Osteocyte (in vitro differentiated cells): ENCODE measurements at regions not wholly inside any gene's neighbourhood (a gene's known extent, or its start where the extent isn't known, plus 50 kb on each side); places are given as distances from the start of the nearest gene placed in this dataset.
"Not testable (repeated sequence)": the region's sequence is repeated elsewhere in the genome, so short reads cannot be mapped to it uniquely, and the experiment has no call there.

ENCODE experiments used
- DNase-seq: peaks from one replicate; pipeline ENCODE4 v3.0.0; 2021; ENCODE audit warnings: mixed read lengths; ENCODE audit not compliant: unreplicated experiment; ENCODE audit errors: extremely low spot score
- H3K27ac Mint-ChIP-seq: one replicate; pipeline ENCODE4 v1.8.0; 2021; ENCODE audit warnings: mild to moderate bottlenecking, mixed read lengths; ENCODE audit not compliant: unreplicated experiment
- H3K27me3 Mint-ChIP-seq: one replicate; pipeline ENCODE4 v1.8.0; 2021; ENCODE audit warnings: mixed read lengths; ENCODE audit not compliant: unreplicated experiment
- H3K36me3 Mint-ChIP-seq: one replicate; pipeline ENCODE4 v1.8.0; 2021; ENCODE audit warnings: mixed read lengths; ENCODE audit not compliant: unreplicated experiment
- H3K4me1 Mint-ChIP-seq: one replicate; pipeline ENCODE4 v1.8.0; 2021; ENCODE audit warnings: mixed read lengths; ENCODE audit not compliant: unreplicated experiment
- H3K4me3 Mint-ChIP-seq: one replicate; pipeline ENCODE4 v1.8.0; 2021; ENCODE audit warnings: mild to moderate bottlenecking, moderate library complexity, mixed read lengths; ENCODE audit not compliant: unreplicated experiment
- H3K9me3 Mint-ChIP-seq: one replicate; pipeline ENCODE4 v1.8.0; 2021; ENCODE audit warnings: mixed read lengths; ENCODE audit not compliant: unreplicated experiment
- TF ChIP-seq, protein P1 (sequence below): fragments of 200-600 bp; sonication (generic); IDR thresholded peaks from 2 replicates; pipeline ENCODE4 v1.5.0; 2021; ENCODE audit warnings: antibody characterized with exemption, mild to moderate bottlenecking, moderate library complexity

- peak; percentile 59 for DNase-seq
- H3K4me3 Mint-ChIP-seq = no peak overlapping the region
- peaks cover 28% of the 10 kb centered on the region for H3K4me1 Mint-ChIP-seq
- H3K36me3 Mint-ChIP-seq = no peaks in the 10 kb centered on the region
- peaks cover 3% of the 10 kb centered on the region for H3K27me3 Mint-ChIP-seq
- no peak overlapping the region for H3K27ac Mint-ChIP-seq
- TF ChIP-seq, protein P1, sequence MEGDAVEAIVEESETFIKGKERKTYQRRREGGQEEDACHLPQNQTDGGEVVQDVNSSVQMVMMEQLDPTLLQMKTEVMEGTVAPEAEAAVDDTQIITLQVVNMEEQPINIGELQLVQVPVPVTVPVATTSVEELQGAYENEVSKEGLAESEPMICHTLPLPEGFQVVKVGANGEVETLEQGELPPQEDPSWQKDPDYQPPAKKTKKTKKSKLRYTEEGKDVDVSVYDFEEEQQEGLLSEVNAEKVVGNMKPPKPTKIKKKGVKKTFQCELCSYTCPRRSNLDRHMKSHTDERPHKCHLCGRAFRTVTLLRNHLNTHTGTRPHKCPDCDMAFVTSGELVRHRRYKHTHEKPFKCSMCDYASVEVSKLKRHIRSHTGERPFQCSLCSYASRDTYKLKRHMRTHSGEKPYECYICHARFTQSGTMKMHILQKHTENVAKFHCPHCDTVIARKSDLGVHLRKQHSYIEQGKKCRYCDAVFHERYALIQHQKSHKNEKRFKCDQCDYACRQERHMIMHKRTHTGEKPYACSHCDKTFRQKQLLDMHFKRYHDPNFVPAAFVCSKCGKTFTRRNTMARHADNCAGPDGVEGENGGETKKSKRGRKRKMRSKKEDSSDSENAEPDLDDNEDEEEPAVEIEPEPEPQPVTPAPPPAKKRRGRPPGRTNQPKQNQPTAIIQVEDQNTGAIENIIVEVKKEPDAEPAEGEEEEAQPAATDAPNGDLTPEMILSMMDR = no peak
- no peaks in the 10 kb centered on the region for H3K9me3 Mint-ChIP-seq
Measured at GRCh38 chr2:235105821-235106359, 154.1 kb downstream of the SH3BP4 start.

DNA sequence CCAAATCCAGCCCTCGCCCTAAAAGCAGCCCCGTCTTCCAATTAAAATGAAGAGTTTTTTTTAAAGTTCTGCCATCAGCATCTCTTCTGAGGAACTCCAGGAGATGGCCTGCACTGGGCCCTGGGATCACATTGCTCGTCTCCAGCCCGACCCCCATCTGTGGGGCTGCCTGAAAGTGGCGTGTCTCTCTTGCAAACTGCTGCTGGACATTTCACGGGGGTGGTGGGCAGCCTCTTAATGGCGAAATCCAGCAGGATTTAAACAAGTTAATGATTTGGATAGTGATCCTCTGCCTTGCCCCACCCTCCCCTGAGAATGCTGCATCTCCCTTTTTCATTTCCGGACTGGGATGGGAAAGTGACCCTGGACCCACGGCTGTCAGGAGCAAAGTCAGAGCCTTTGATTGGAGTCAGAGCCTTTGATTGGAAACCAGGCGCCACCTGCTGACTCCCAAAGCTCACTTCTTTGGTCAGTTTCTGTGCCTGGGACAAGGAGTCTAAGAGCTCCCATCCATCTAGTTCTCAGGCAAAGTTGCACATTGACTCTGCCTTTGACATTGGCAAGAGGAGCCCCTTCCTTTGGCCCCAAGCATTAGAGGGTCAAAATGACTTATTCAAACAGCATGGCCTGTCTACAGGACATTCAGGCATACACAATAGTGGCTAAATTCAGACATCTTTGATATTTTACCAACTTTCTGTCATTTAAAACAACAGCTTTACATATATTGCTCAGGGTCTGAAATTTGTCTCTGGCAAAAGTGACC is 155.2 kb downstream of the SH3BP4 start:
- TF ChIP-seq, protein P1 = peak; percentile 92
- Mint-ChIP-seq H3K4me3 (no peak overlapping the region), H3K36me3 (no peaks in the 10 kb centered on the region), H3K27ac (no peak overlapping the region), H3K27me3 (peaks cover 3% of the 10 kb centered on the region), H3K9me3 (no peaks in the 10 kb centered on the region), H3K4me1 (peaks cover 25% of the 10 kb centered on the region)
- peak; percentile 86 for DNase-seq

DNA sequence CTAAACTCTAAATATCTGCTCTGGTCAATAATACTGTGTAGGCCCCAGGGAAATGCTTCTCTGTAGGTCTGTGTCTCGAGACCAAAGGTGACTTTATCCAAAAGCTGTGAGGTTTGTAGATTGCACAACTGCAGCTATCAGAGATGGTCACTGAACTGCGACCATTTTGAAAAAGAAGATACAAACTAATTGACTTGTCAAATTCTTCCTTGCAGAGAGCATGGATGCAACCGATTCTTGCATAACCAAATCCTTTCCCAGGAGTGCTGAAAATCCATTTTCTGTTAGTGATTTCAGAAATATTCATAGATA is 155.8 kb downstream of the SH3BP4 start:
- no peak overlapping the region for H3K4me3 Mint-ChIP-seq
- H3K27ac Mint-ChIP-seq = no peak overlapping the region
- peaks cover 3% of the 10 kb centered on the region for H3K27me3 Mint-ChIP-seq
- H3K4me1 Mint-ChIP-seq = peaks cover 22% of the 10 kb centered on the region
- H3K36me3 Mint-ChIP-seq = no peaks in the 10 kb centered on the region
- DNase-seq = peak; percentile 2
- TF ChIP-seq, protein P1 = no peak
- H3K9me3 Mint-ChIP-seq = no peaks in the 10 kb centered on the region

- H3K4me3 Mint-ChIP-seq, H3K27me3 Mint-ChIP-seq, H3K9me3 Mint-ChIP-seq, H3K36me3 Mint-ChIP-seq, H3K27ac Mint-ChIP-seq, DNase-seq: not testable (repeated sequence)
- peaks cover 17% of the 10 kb centered on the region for H3K4me1 Mint-ChIP-seq
Measured at GRCh38 chr2:235109561-235109960, 157.7 kb downstream of the SH3BP4 start.

GRCh38 chr2:235112365-235112764 is 160.5 kb downstream of the SH3BP4 start:
- TF ChIP-seq, protein P1 = no peak
- Mint-ChIP-seq H3K4me3 (no peak overlapping the region), H3K27ac (no peak overlapping the region), H3K4me1 (peaks cover 1% of the 10 kb centered on the region), H3K36me3 (no peaks in the 10 kb centered on the region), H3K27me3 (no peaks in the 10 kb centered on the region), H3K9me3 (no peaks in the 10 kb centered on the region)
- no peak for DNase-seq
